Fibroblast of lung (primary cell): ENCODE measurements at regions not wholly inside any gene's neighbourhood (a gene's known extent, or its start where the extent isn't known, plus 50 kb on each side); places are given as distances from the start of the nearest gene placed in this dataset.

Experiments used
- DNase-seq, 2 donors: peaks; one replicate each; pipeline versions ENCODE4 v3.0.0 to v3.0.0-alpha.2; 2010; ENCODE audit warnings: low read depth in 2 of 2
- H2AFZ ChIP-seq: 2 replicates; pipeline ENCODE4 v1.5.1; 2012; ENCODE audit warnings: low read length, control low read depth, inconsistent platforms
- H3K27ac ChIP-seq: 2 replicates; pipeline ENCODE4 v1.5.1; 2011; ENCODE audit warnings: low read length, control low read depth; ENCODE audit not compliant: insufficient read depth
- H3K27me3 ChIP-seq: 2 replicates; pipeline ENCODE4 v1.5.1; 2011; ENCODE audit warnings: mild to moderate bottlenecking, low read length; ENCODE audit not compliant: control insufficient read depth, insufficient read depth
- H3K36me3 ChIP-seq: 2 replicates; pipeline ENCODE4 v1.5.1; 2011; ENCODE audit warnings: low read length; ENCODE audit not compliant: control insufficient read depth, insufficient read depth
- H3K4me1 ChIP-seq: 2 replicates; pipeline ENCODE4 v1.5.1; 2011; ENCODE audit warnings: low read length; ENCODE audit not compliant: control insufficient read depth, insufficient read depth; ENCODE audit errors: extremely low read depth
- H3K4me2 ChIP-seq: 2 replicates; pipeline ENCODE4 v1.5.1; 2011; ENCODE audit warnings: low read length, control low read depth; ENCODE audit not compliant: insufficient read depth; ENCODE audit errors: extremely low read depth
- H3K4me3 ChIP-seq, 4 experiments: fragments of 200-600 bp in 1 of 4; sonication (generic) in 1 of 4; replicated peaks in 1 of 4; 2 replicates each; pipeline ENCODE4 v1.5.1; 2011 to 2016; ENCODE audit warnings: low read length in 4 of 4, low read depth in 3 of 4, mild to moderate bottlenecking in 3 of 4, control low read depth in 2 of 4, inconsistent platforms in 1 of 4, mixed read lengths in 1 of 4; ENCODE audit not compliant: insufficient read depth in 1 of 4; ENCODE audit errors: control extremely low read depth in 1 of 4
- H3K79me2 ChIP-seq: 2 replicates; pipeline ENCODE4 v1.5.1; 2012; ENCODE audit warnings: mild to moderate bottlenecking, low read length, inconsistent platforms; ENCODE audit not compliant: control insufficient read depth, insufficient read depth
- H3K9ac ChIP-seq: 2 replicates; pipeline ENCODE4 v1.5.1; 2011; ENCODE audit warnings: mild to moderate bottlenecking, low read length, control low read depth; ENCODE audit not compliant: insufficient read depth
- H3K9me3 ChIP-seq: 2 replicates; pipeline ENCODE4 v1.5.1; 2012; ENCODE audit warnings: low read depth, low read length; ENCODE audit not compliant: control insufficient read depth, insufficient read depth
- H4K20me1 ChIP-seq: 2 replicates; pipeline ENCODE4 v1.5.1; 2011; ENCODE audit warnings: low read length; ENCODE audit not compliant: control insufficient read depth, insufficient read depth; ENCODE audit errors: extremely low read depth
- CTCF ChIP-seq, 2 donors: IDR thresholded peaks in 1 of 2; conservative IDR thresholded peaks in 1 of 2; 1 replicate in 1 of 2; 2 replicates in 1 of 2; pipeline ENCODE4 v1.5.1; 2011 to 2012; ENCODE audit warnings: low read length in 2 of 2, control low read depth in 1 of 2, inconsistent platforms in 1 of 2, low read depth in 1 of 2, mild to moderate bottlenecking in 1 of 2
- EZH2 ChIP-seq: IDR thresholded peaks from 2 replicates; pipeline ENCODE4 v1.5.1; 2012; ENCODE audit warnings: low read length, control low read depth, mild to moderate bottlenecking; ENCODE audit errors: missing control alignments

- no peak for DNase-seq
These were observed 445.2 kb downstream of the GPAT3 start for GRCh38 chr4:83981156-83981555.

GRCh38 chr4:83979773-83980172 lies 443.9 kb downstream of the GPAT3 start:
- Histone ChIP-seq H3K4me1 (no peaks in the 10 kb centered on the region), H2AFZ (no peak overlapping the region), H3K27me3 (no peaks in the 10 kb centered on the region), H4K20me1 (no peaks in the 10 kb centered on the region), H3K79me2 (no peaks in the 10 kb centered on the region), H3K9me3 (no peaks in the 10 kb centered on the region), H3K36me3 (no peaks in the 10 kb centered on the region), H3K9ac (no peak overlapping the region), H3K4me3 (no peak overlapping the region), H3K4me2 (no peak overlapping the region), H3K27ac (no peak overlapping the region)
- TF ChIP-seq CTCF (conservative IDR thresholded peaks at IDR 0.05 in 1 of 2, IDR thresholded peaks at IDR 0.05 in 1 of 2; ENCODE audit: low read depth in 1 of 2, low read length in 2 of 2) (no peak), EZH2 (no peak)
- no peak for DNase-seq

More at GRCh38 chr4:83981156-83981555, 445.2 kb downstream of the GPAT3 start:
- Histone ChIP-seq H3K27me3 (no peaks in the 10 kb centered on the region), H3K36me3 (no peaks in the 10 kb centered on the region), H3K79me2 (no peaks in the 10 kb centered on the region), H3K9ac (no peak overlapping the region), H3K4me3 (no peak overlapping the region), H3K9me3 (no peaks in the 10 kb centered on the region), H2AFZ (no peak overlapping the region), H3K4me2 (no peak overlapping the region), H3K4me1 (no peaks in the 10 kb centered on the region), H4K20me1 (no peaks in the 10 kb centered on the region), H3K27ac (no peak overlapping the region)
- TF ChIP-seq CTCF (conservative IDR thresholded peaks at IDR 0.05 in 1 of 2, IDR thresholded peaks at IDR 0.05 in 1 of 2; ENCODE audit: low read depth in 1 of 2, low read length in 2 of 2), result no peak
- no peak for TF ChIP-seq EZH2

- Histone ChIP-seq H3K9me3 (no peaks in the 10 kb centered on the region), H3K36me3 (no peaks in the 10 kb centered on the region), H3K9ac (no peak overlapping the region), H3K27ac (no peak overlapping the region), H3K4me1 (no peaks in the 10 kb centered on the region), H3K79me2 (no peaks in the 10 kb centered on the region), H4K20me1 (no peaks in the 10 kb centered on the region), H3K27me3 (no peaks in the 10 kb centered on the region), H3K4me3 (no peak overlapping the region), H2AFZ (no peak overlapping the region), H3K4me2 (no peak overlapping the region)
- DNase-seq, result no peak
- TF ChIP-seq EZH2, result no peak
- TF ChIP-seq CTCF (conservative IDR thresholded peaks at IDR 0.05 in 1 of 2, IDR thresholded peaks at IDR 0.05 in 1 of 2; ENCODE audit: low read depth in 1 of 2, low read length in 2 of 2), result no peak
These were observed 438.3 kb downstream of the GPAT3 start for GRCh38 chr4:83974111-83974780.
